GM10266 (cell line): ENCODE measurements at regions not wholly inside any gene's neighbourhood (a gene's known extent, or its start where the extent isn't known, plus 50 kb on each side); places are given as distances from the start of the nearest gene placed in this dataset.

Experiments
- DNase-seq: peaks from one replicate; pipeline ENCODE4 v3.0.0; 2012; ENCODE audit errors: extremely low spot score
- CTCF ChIP-seq: IDR thresholded peaks from 2 replicates; pipeline ENCODE4 v1.5.1; 2012; ENCODE audit warnings: mild to moderate bottlenecking, low read depth; ENCODE audit not compliant: control insufficient read depth, insufficient read depth; ENCODE audit errors: missing control alignments

- DNase-seq = no peak
- TF ChIP-seq CTCF = no peak
These were observed 151.6 kb downstream of the C5orf15 start for GRCh38 chr5:133816791-133817190.

GRCh38 chr5:133814152-133814551, 154.3 kb downstream of the C5orf15 start:
- no peak for DNase-seq
- TF ChIP-seq CTCF = no peak

DNA sequence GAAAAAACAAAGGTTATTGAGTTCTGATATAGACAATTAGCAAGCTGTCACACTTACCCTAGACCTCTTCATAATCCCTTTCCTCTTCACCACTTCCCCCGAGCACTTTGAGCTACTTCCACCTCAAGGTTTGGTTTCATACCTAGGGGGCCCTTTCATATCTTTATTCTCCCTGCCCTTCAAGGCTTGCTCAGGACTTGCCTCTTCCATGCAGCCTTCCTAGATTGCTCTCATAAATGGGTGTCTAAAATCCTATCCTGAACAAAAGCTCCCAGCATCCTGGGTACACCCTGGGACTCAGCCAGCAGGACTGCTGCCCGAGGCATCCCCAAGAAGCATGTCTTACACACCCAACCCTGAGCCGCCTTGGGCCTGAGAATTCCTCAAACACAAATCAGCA, 157.3 kb downstream of the C5orf15 start:
- DNase-seq = no peak
- TF ChIP-seq CTCF = no peak

- TF ChIP-seq CTCF = no peak
- DNase-seq = no peak
These were observed 158.6 kb downstream of the C5orf15 start for GRCh38 chr5:133809801-133810200.

- no peak for TF ChIP-seq CTCF
- no peak for DNase-seq
These were observed 161.1 kb downstream of the C5orf15 start for GRCh38 chr5:133807348-133807747.

GRCh38 chr5:133806847-133807246, 161.6 kb downstream of the C5orf15 start:
- no peak for DNase-seq
- TF ChIP-seq CTCF = no peak

DNA sequence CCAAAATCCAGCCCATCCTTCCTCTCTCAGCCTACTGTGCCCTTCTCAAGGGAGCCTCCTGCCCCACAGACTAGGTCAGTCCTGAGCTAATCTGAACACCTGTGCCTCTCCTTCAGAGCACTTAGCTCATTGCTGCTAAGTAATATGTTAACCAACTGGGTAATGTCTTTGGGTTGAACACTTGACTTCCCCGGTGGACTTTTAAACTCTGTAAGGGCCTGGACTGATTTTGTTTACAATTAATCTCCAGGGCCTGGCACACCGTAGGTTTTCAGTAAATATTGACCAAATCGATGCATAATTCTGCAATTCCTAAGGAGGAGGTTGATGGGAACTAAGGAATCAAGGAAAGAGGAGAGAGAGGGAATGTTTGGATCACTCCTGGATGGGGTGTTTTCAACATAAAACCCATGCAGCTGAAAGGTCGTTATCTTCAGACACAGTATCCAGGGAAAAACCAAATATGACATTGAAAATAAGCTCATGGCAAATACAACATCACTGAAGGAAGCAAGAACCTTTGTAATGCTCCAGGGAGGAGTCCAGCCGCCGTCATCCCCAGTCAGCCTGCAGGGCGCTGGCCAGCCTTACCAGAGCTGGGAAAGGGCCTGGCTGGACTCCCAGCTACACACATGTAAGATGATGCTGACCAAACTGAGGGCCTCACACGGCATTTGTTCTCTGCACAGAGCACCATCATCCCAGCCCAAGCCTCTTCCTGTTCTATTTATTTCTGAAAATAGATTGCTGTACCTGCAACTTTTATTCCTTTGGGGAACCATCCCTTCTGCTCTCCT, 166.3 kb downstream of the C5orf15 start:
- TF ChIP-seq CTCF = no peak
- DNase-seq = no peak
